Small intestine (tissue), 7 donors: ENCODE measurements at regions not wholly inside any gene's neighbourhood (a gene's known extent, or its start where the extent isn't known, plus 50 kb on each side); places are given as distances from the start of the nearest gene placed in this dataset.
A peak's percentile ranks its signal among the peaks of the same experiment; 100 is the strongest.

Experiments used
- DNase-seq, 2 donors: peaks; one replicate each; pipeline versions ENCODE4 v3.0.0 to v3.0.0-alpha.2; 2013
- FAIRE-seq: peaks from 2 replicates; lab custom pipeline; 2012; peaks lifted over from hg19 to GRCh38; lab: Jason Lieb, UNC
- H3K27ac ChIP-seq, 3 donors: one replicate each; pipeline ENCODE4 v1.5.1; 2013; ENCODE audit warnings: low read length in 2 of 3, mild to moderate bottlenecking in 2 of 3, control low read depth in 1 of 3, inconsistent platforms in 1 of 3, low read depth in 1 of 3, moderate library complexity in 1 of 3
- H3K27me3 ChIP-seq, 3 donors: one replicate each; pipeline ENCODE4 v1.6.1; 2013; ENCODE audit warnings: low read length in 3 of 3, inconsistent platforms in 1 of 3; ENCODE audit not compliant: control insufficient read depth in 3 of 3, insufficient read depth in 3 of 3
- H3K36me3 ChIP-seq, 3 donors: one replicate each; pipeline ENCODE4 v1.6.1; 2013; ENCODE audit warnings: low read length in 3 of 3, inconsistent platforms in 1 of 3, low read depth in 1 of 3, mild to moderate bottlenecking in 1 of 3, moderate library complexity in 1 of 3; ENCODE audit not compliant: control insufficient read depth in 3 of 3, insufficient read depth in 2 of 3
- H3K4me1 ChIP-seq, 3 donors: one replicate each; pipeline ENCODE4 v1.6.1; 2013; ENCODE audit warnings: low read length in 2 of 3, inconsistent platforms in 1 of 3, low read depth in 1 of 3, mild to moderate bottlenecking in 1 of 3, moderate library complexity in 1 of 3; ENCODE audit not compliant: control insufficient read depth in 3 of 3, insufficient read depth in 2 of 3
- H3K4me3 ChIP-seq, 3 donors: one replicate each; pipeline ENCODE4 v1.5.1; 2013; ENCODE audit warnings: low read length in 3 of 3, control low read depth in 1 of 3, inconsistent platforms in 1 of 3, low read depth in 1 of 3, mild to moderate bottlenecking in 1 of 3, moderate library complexity in 1 of 3
- H3K9me3 ChIP-seq, 2 donors: one replicate each; pipeline ENCODE4 v1.6.1; 2013; ENCODE audit warnings: low read depth in 1 of 2, low read length in 1 of 2; ENCODE audit not compliant: control insufficient read depth in 2 of 2, insufficient read depth in 1 of 2
- WGBS, 3 donors: extraction: QIAGEN DNeasy Blood & Tissue Kit; methylation state at CpG; one replicate each; pipeline ENCODE4 v1.1.7; 2013; 5-methylcytosine and 5-hydroxymethylcytosine counted together
- donor health status: healthy with polysubstance abuse.
- donor health status: control.
- donor health status: control.
- donor health status: Bipolar disorder and iron deficiency.
- donor health status: healthy.

- FAIRE-seq: no peak
- WGBS, 3 donors: 72 to 90% (median 78%) methylated on average over 4 of the region's 4 CpGs
- peaks cover 0 to 9% (median 2%) of the 10 kb centered on the region in 3 donors for H3K36me3 ChIP-seq
- no peak overlapping the region for H3K4me3 ChIP-seq
- H3K9me3 ChIP-seq: no peaks in the 10 kb centered on the region
- peaks cover 11 to 29% (median 18%) of the 10 kb centered on the region in 3 donors for H3K4me1 ChIP-seq
- DNase-seq: no peak
- H3K27ac ChIP-seq: no peak overlapping the region
- no peaks in the 10 kb centered on the region for H3K27me3 ChIP-seq
Measured at GRCh38 chr3:72383230-72383629, 465.0 kb downstream of the SHQ1 start.

GRCh38 chr3:72382460-72382859, 465.8 kb downstream of the SHQ1 start:
- FAIRE-seq (no peak), DNase-seq (no peak)
- H3K4me1 ChIP-seq: peaks cover 11 to 27% (median 18%) of the 10 kb centered on the region in 3 donors

GRCh38 chr3:72381584-72381983, 466.7 kb downstream of the SHQ1 start:
- DNase-seq: no peak
- Histone ChIP-seq H3K4me3 (no peak overlapping the region), H3K27me3 (no peaks in the 10 kb centered on the region), H3K36me3 (peaks cover 4 to 14% (median 7%) of the 10 kb centered on the region in 3 donors), H3K4me1 (peaks cover 9 to 21% (median 12%) of the 10 kb centered on the region in 3 donors), H3K27ac (no peak overlapping the region), H3K9me3 (no peaks in the 10 kb centered on the region)
- no peak for FAIRE-seq
- WGBS, 3 donors: 91 to 96% (median 93%) methylated on average over 6 of the region's 6 CpGs

More at GRCh38 chr3:72382460-72382859, 465.8 kb downstream of the SHQ1 start:
- Histone ChIP-seq H3K4me3 (no peak overlapping the region), H3K9me3 (no peaks in the 10 kb centered on the region), H3K36me3 (peaks cover 2 to 11% (median 4%) of the 10 kb centered on the region in 3 donors), H3K27ac (no peak overlapping the region), H3K27me3 (no peaks in the 10 kb centered on the region)
- 95 to 99% (median 99%) methylated on average over 4 of the region's 4 CpGs for WGBS, 3 donors

- 92 to 96% (median 94%) methylated on average over 8 of the region's 8 CpGs for WGBS, 3 donors
- H3K27me3 ChIP-seq: no peaks in the 10 kb centered on the region
- H3K9me3 ChIP-seq: no peaks in the 10 kb centered on the region
- no peak overlapping the region for H3K27ac ChIP-seq
- FAIRE-seq (no peak), DNase-seq (no peak)
- H3K4me1 ChIP-seq: peaks cover 8 to 19% (median 8%) of the 10 kb centered on the region in 3 donors
- no peak overlapping the region for H3K4me3 ChIP-seq
- H3K36me3 ChIP-seq: peaks cover 4 to 14% (median 7%) of the 10 kb centered on the region in 3 donors
Measured at GRCh38 chr3:72380711-72381493, 467.3 kb downstream of the SHQ1 start.

GRCh38 chr3:72380193-72380592, 468.1 kb downstream of the SHQ1 start:
- Histone ChIP-seq H3K9me3 (no peaks in the 10 kb centered on the region), H3K27ac (no peak overlapping the region), H3K36me3 (peaks cover 4 to 15% (median 7%) of the 10 kb centered on the region in 3 donors), H3K4me1 (peaks cover under 1 to 16% (median 8%) of the 10 kb centered on the region in 3 donors), H3K27me3 (no peaks in the 10 kb centered on the region), H3K4me3 (no peak overlapping the region)
- DNase-seq: no peak
- WGBS, 3 donors: 66 to 77% (median 72%) methylated on average over 4 of the region's 4 CpGs
- no peak for FAIRE-seq

- H3K4me3 ChIP-seq: no peak overlapping the region
- no peak overlapping the region for H3K27ac ChIP-seq
- no peak for FAIRE-seq
- WGBS, 3 donors: 36 to 56% (median 50%) methylated on average over 1 of the region's 1 CpG
- peaks cover 0 to 10% (median 8%) of the 10 kb centered on the region in 3 donors for H3K4me1 ChIP-seq
- H3K9me3 ChIP-seq: no peaks in the 10 kb centered on the region
- H3K27me3 ChIP-seq: no peaks in the 10 kb centered on the region
- peak in 1 of 2 donors; percentile 51 for DNase-seq
- H3K36me3 ChIP-seq: peaks cover 4 to 16% (median 7%) of the 10 kb centered on the region in 3 donors
Measured at GRCh38 chr3:72379500-72380187, 468.6 kb downstream of the SHQ1 start.

- peaks cover 0 to 7% (median 3%) of the 10 kb centered on the region in 3 donors for H3K4me1 ChIP-seq
Measured at GRCh38 chr3:72378287-72378686, 470.0 kb downstream of the SHQ1 start.

GRCh38 chr3:72376956-72377710, 471.1 kb downstream of the SHQ1 start:
- FAIRE-seq (no peak), DNase-seq (no peak)
- H3K27me3 ChIP-seq: no peaks in the 10 kb centered on the region
- H3K4me3 ChIP-seq: no peak overlapping the region
- no peaks in the 10 kb centered on the region for H3K9me3 ChIP-seq
- H3K36me3 ChIP-seq: peaks cover 4 to 16% (median 7%) of the 10 kb centered on the region in 3 donors
- peaks cover 0 to 3% (median 0%) of the 10 kb centered on the region in 3 donors for H3K4me1 ChIP-seq
- H3K27ac ChIP-seq: no peak overlapping the region
- 87 to 89% (median 89%) methylated on average over 9 of the region's 9 CpGs for WGBS, 3 donors

More at GRCh38 chr3:72378287-72378686, 470.0 kb downstream of the SHQ1 start:
- Histone ChIP-seq H3K27me3 (no peaks in the 10 kb centered on the region), H3K27ac (no peak overlapping the region), H3K9me3 (no peaks in the 10 kb centered on the region), H3K36me3 (peaks cover 4 to 16% (median 7%) of the 10 kb centered on the region in 3 donors), H3K4me3 (no peak overlapping the region)
- DNase-seq (no peak), FAIRE-seq (no peak)
- WGBS, 3 donors: 85 to 93% (median 93%) methylated on average over 10 of the region's 10 CpGs
